Testis (tissue), 2 donors: ENCODE measurements at regions not wholly inside any gene's neighbourhood (a gene's known extent, or its start where the extent isn't known, plus 50 kb on each side); places are given as distances from the start of the nearest gene placed in this dataset.

Experiments
- DNase-seq: peaks from one replicate; pipeline ENCODE4 v3.0.0-alpha.2; 2019
- H3K27ac ChIP-seq, 2 donors: fragments of 200-600 bp; sonication (generic); one replicate each; pipeline ENCODE4 v1.5.1; 2019
- H3K27me3 ChIP-seq: fragments of 200-600 bp; sonication (generic); one replicate; pipeline ENCODE4 v1.5.1; 2019
- H3K36me3 ChIP-seq: fragments of 200-600 bp; sonication (generic); one replicate; pipeline ENCODE4 v1.5.1; 2017; ENCODE audit warnings: low read depth; ENCODE audit errors: missing control alignments
- H3K4me1 ChIP-seq: fragments of 200-600 bp; sonication (generic); one replicate; pipeline ENCODE4 v1.5.1; 2019
- H3K4me3 ChIP-seq, 2 donors: fragments of 200-600 bp; sonication (generic); one replicate each; pipeline ENCODE4 v1.5.1; 2017 to 2019
- H3K9me3 ChIP-seq: fragments of 200-600 bp; sonication (generic); one replicate; pipeline ENCODE4 v1.5.1; 2017
- CTCF ChIP-seq, 3 experiments: fragments of 450-650 bp in 2 of 3; fragments of 200-600 bp in 1 of 3; sonication (generic) in 1 of 3; IDR thresholded peaks; one replicate each; pipeline ENCODE4 v1.5.1; 2016 to 2019; ENCODE audit warnings: antibody characterized with exemption in 3 of 3, mild to moderate bottlenecking in 2 of 3, moderate library complexity in 1 of 3
- POLR2A ChIP-seq: fragments of 450-650 bp; IDR thresholded peaks from one replicate; pipeline ENCODE4 v1.6.1; 2017; ENCODE audit warnings: antibody characterized with exemption, mild to moderate bottlenecking, moderate library complexity
- WGBS, 2 donors: methylation state at CpG; one replicate each; pipeline ENCODE4 v1.1.5; 2018; 5-methylcytosine and 5-hydroxymethylcytosine counted together
- intact Hi-C: fragments of 100-400 bp; cut with DNase I; formaldehyde crosslinking; loops from one replicate; pipeline ENCODE4 v1.15.1; 2023; ENCODE audit warnings: low total_unique reads

- Histone ChIP-seq H3K36me3 (no peaks in the 10 kb centered on the region), H3K4me1 (no peaks in the 10 kb centered on the region), H3K27me3 (no peaks in the 10 kb centered on the region), H3K9me3 (no peaks in the 10 kb centered on the region), H3K4me3 (no peak overlapping the region), H3K27ac (no peak overlapping the region)
- intact Hi-C loops = no loop called here
- no peak for DNase-seq
- no peak for TF ChIP-seq CTCF (IDR thresholded peaks at IDR 0.05)
- TF ChIP-seq POLR2A = no peak
- WGBS, 2 donors = 95 to 100% methylated on average over 1 of the region's 1 CpG
Measured at GRCh38 chr12:90174956-90175355, 466.3 kb upstream of the ATP2B1 start.

- WGBS, 2 donors = 70 to 77% methylated on average over 1 of the region's 1 CpG
- no peaks in the 10 kb centered on the region for H3K27me3 ChIP-seq
- TF ChIP-seq CTCF (IDR thresholded peaks at IDR 0.05) (no peak), POLR2A (no peak)
- H3K36me3 ChIP-seq = no peaks in the 10 kb centered on the region
- DNase-seq = no peak
- H3K27ac ChIP-seq = no peak overlapping the region
- no peak overlapping the region for H3K4me3 ChIP-seq
- no peaks in the 10 kb centered on the region for H3K4me1 ChIP-seq
- H3K9me3 ChIP-seq = no peaks in the 10 kb centered on the region
- intact Hi-C loops = no loop called here
Measured at GRCh38 chr12:90174198-90174510, 465.5 kb upstream of the ATP2B1 start.

GRCh38 chr12:90173499-90174197, 465.0 kb upstream of the ATP2B1 start:
- Histone ChIP-seq H3K36me3 (no peaks in the 10 kb centered on the region), H3K4me3 (no peak overlapping the region), H3K27me3 (no peaks in the 10 kb centered on the region), H3K27ac (no peak overlapping the region), H3K9me3 (no peaks in the 10 kb centered on the region), H3K4me1 (no peaks in the 10 kb centered on the region)
- no peak for DNase-seq
- WGBS, 2 donors = 85 to 92% methylated on average over 2 of the region's 2 CpGs
- TF ChIP-seq CTCF (IDR thresholded peaks at IDR 0.05) (no peak), POLR2A (no peak)
- intact Hi-C loops = no loop called here

- DNase-seq = no peak
- Histone ChIP-seq H3K4me1 (no peaks in the 10 kb centered on the region), H3K27ac (no peak overlapping the region), H3K27me3 (no peaks in the 10 kb centered on the region), H3K4me3 (no peak overlapping the region), H3K36me3 (no peaks in the 10 kb centered on the region), H3K9me3 (no peaks in the 10 kb centered on the region)
- TF ChIP-seq CTCF (IDR thresholded peaks at IDR 0.05) (no peak), POLR2A (no peak)
- WGBS, 2 donors = 92 to 94% methylated on average over 3 of the region's 3 CpGs
- intact Hi-C loops = no loop called here
Measured at GRCh38 chr12:90172524-90172923, 463.9 kb upstream of the ATP2B1 start.

- no peaks in the 10 kb centered on the region for H3K27me3 ChIP-seq
- TF ChIP-seq POLR2A (no peak), CTCF (IDR thresholded peaks at IDR 0.05) (no peak)
- H3K36me3 ChIP-seq = no peaks in the 10 kb centered on the region
- DNase-seq = no peak
- intact Hi-C loops = no loop called here
- H3K4me1 ChIP-seq = no peaks in the 10 kb centered on the region
- no peak overlapping the region for H3K4me3 ChIP-seq
- no peak overlapping the region for H3K27ac ChIP-seq
- no peaks in the 10 kb centered on the region for H3K9me3 ChIP-seq
- WGBS, 2 donors = 90 to 92% methylated on average over 1 of the region's 1 CpG
Measured at GRCh38 chr12:90170740-90171139, 462.1 kb upstream of the ATP2B1 start.
